ENCODE measurements at regions not wholly inside any gene's neighbourhood (a gene's known extent, or its start where the extent isn't known, plus 50 kb on each side); places are given as distances from the start of the nearest gene placed in this dataset.

DNA sequence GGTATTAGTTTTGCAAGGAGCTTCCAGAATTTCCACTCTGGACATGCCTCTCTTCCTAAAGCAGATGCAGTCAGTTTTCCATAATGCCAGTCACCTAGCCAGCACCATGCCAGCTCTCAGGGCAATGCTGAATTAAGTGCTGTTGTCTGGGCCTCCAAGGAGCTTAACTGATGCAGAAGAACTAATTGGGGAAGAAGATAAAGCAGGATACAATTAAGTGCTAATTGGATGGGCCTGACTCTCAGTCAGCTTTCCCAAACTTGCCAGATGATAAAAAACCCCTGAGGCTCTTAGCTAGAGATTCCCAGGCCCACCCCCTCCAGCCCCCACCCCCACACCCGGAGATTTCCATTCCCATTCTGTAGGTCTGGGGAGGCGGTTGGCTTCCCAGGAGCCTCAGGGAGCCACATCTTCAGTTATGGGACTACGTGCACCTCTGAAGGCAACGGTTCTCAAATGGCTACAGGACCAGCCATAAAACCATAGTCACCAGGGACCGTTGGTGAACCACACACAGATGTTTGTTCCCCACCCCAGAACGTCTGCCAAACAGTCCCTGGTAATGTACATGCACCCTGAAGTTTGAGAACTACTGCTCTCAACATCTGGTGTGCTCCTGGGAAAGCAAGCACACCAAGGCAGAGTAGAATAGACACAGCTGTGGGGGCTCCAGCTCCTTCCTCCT lies 499.1 kb upstream of the CDH5 start:
- H3K36me3 ChIP-seq, result no peaks in the 10 kb centered on the region
- H3K4me1 ChIP-seq, result no peaks in the 10 kb centered on the region
- no peaks in the 10 kb centered on the region for H3K9me3 ChIP-seq
- DNase-seq, result no peak
- H3K4me3 ChIP-seq, result no peak overlapping the region
- no peak overlapping the region for H3K27ac ChIP-seq
- TF ChIP-seq POLR2A (IDR thresholded peaks at IDR 0.05), result no peak
- TF ChIP-seq, protein P1, sequence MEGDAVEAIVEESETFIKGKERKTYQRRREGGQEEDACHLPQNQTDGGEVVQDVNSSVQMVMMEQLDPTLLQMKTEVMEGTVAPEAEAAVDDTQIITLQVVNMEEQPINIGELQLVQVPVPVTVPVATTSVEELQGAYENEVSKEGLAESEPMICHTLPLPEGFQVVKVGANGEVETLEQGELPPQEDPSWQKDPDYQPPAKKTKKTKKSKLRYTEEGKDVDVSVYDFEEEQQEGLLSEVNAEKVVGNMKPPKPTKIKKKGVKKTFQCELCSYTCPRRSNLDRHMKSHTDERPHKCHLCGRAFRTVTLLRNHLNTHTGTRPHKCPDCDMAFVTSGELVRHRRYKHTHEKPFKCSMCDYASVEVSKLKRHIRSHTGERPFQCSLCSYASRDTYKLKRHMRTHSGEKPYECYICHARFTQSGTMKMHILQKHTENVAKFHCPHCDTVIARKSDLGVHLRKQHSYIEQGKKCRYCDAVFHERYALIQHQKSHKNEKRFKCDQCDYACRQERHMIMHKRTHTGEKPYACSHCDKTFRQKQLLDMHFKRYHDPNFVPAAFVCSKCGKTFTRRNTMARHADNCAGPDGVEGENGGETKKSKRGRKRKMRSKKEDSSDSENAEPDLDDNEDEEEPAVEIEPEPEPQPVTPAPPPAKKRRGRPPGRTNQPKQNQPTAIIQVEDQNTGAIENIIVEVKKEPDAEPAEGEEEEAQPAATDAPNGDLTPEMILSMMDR (IDR thresholded peaks at IDR 0.05), result no peak
- H3K27me3 ChIP-seq, result no peaks in the 10 kb centered on the region

DNA sequence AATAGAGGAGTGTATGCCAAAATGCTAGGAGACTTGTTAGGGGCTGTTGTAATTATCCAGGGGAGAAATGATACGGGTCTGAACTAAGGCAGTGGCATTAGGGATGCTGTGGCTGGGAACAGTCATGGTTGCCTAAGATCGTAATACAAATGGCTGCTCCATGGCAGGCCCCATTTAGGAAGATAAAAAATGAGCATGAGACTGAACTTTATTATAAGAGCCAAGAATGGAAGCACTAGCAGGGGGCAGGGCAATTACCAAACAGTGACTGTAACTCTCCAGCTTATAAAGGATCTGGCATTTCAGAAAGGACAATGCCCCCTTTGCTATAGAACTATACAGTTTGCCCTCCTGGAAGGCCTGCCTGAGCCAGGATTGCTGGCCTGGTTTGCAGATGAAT lies 503.3 kb upstream of the CDH5 start:
- no peaks in the 10 kb centered on the region for H3K27me3 ChIP-seq
- no peak overlapping the region for H3K4me3 ChIP-seq
- H3K9me3 ChIP-seq, result no peaks in the 10 kb centered on the region
- TF ChIP-seq POLR2A (IDR thresholded peaks at IDR 0.05), result no peak
- TF ChIP-seq, protein P1 (IDR thresholded peaks at IDR 0.05), result no peak
- H3K4me1 ChIP-seq, result no peaks in the 10 kb centered on the region
- no peak overlapping the region for H3K27ac ChIP-seq
- DNase-seq, result no peak
- H3K36me3 ChIP-seq, result no peaks in the 10 kb centered on the region

DNA sequence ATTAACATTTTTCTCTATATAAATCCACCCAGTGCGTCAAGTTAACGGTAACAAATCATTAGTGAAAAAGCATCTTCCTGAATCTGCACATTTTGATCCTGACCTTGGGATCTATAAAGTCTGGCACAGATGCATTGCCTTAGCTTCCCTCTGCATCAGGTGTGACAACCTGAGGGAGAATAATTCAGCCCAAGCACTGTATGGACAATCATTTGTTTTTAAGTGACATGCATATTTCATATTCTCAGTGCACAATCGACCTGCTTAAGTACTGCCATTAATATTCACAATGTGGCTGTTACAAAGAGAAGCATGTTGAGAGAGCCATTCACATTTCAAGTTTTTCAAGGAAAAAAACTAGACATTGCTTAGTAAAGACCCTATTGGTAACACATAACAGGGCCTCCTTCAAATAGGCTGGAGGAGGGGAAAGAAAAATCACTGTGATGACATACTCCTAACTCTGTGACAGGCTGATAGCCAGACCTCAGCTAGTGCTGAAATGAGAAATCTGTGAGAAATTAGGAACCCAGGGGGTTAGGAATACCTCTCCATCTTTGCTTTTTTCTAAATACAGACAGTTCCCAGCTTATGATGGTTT lies 505.3 kb upstream of the CDH5 start:
- H3K27me3 ChIP-seq, result no peaks in the 10 kb centered on the region
- no peaks in the 10 kb centered on the region for H3K36me3 ChIP-seq
- H3K4me1 ChIP-seq, result no peaks in the 10 kb centered on the region
- TF ChIP-seq, protein P1 (IDR thresholded peaks at IDR 0.05), result no peak
- TF ChIP-seq POLR2A (IDR thresholded peaks at IDR 0.05), result no peak
- H3K4me3 ChIP-seq, result no peak overlapping the region
- no peak for DNase-seq
- no peaks in the 10 kb centered on the region for H3K9me3 ChIP-seq
- H3K27ac ChIP-seq, result no peak overlapping the region

DNA sequence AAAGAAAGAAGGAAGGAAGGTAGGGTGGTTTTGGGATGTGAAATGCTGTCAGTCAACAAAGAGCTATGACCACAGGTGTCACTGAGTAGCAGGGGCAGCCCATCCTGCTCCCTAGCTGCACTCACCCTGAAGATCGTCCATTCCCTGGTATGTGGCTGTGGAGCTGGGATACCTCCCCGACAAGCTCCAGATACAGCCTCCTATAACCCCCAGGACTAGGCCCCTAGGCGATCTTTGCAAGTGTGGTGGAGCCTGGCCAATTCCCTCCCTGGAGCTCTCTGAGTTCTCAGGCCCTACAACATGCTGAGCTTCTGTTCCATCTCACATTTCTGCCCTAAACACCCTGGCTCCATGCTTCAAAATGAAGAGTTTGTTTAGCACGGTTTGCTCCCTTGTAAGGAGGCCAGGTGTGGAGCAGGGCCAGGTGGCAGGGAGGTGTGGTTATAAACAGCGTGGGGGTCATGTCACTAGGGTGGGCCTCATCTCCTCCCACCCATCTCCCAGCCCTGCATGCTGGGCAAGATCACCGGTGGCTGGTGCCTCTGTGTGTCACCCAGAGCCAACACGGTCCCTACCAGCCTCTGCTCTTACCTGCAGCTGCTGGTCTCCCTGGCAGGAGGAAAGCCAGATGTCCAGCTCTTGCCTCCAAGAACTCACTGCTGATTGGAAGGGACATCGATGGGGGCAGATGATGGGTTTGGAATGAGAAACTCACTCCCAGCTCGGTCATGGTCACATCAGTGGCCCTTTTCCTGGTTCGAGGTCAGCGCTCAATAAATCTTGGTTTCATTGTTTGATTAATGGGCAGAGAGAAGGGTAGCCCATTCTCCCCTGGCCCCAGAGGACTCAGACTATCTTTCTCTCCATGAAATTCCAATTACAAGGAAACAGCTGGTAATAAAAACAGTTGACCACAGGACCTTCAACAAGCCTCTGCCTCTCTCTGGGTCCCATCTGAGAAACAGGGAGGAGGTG lies 511.0 kb upstream of the CDH5 start:
- Histone ChIP-seq H3K36me3 (no peaks in the 10 kb centered on the region), H3K27ac (no peak overlapping the region), H3K9me3 (no peaks in the 10 kb centered on the region), H3K27me3 (no peaks in the 10 kb centered on the region), H3K4me1 (no peaks in the 10 kb centered on the region), H3K4me3 (no peak overlapping the region)
- TF ChIP-seq, protein P1 (IDR thresholded peaks at IDR 0.05), result no peak
- no peak for TF ChIP-seq POLR2A (IDR thresholded peaks at IDR 0.05)
- no peak for DNase-seq

DNA sequence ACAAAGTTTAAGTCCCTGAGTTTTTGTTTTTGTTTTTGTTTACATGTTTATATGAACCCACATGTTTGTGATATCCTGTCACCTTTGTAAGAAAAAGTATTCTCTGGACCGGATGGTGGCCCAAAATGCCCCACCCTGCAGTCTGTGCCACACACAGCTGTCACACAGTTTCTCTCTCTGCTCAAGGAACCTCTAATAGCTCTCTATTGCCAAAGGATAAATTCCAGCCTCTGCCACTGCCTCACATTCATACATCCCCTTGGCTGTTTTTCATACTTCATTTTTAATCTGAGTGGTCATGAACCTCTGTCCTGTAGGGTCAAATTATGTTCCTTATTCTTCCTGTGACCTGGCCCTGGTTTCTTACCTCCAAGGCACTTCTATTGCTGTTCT lies 520.3 kb upstream of the CDH5 start:
- no peak for DNase-seq
- Histone ChIP-seq H3K9me3 (no peaks in the 10 kb centered on the region), H3K4me1 (no peaks in the 10 kb centered on the region), H3K36me3 (no peaks in the 10 kb centered on the region), H3K4me3 (no peak overlapping the region), H3K27me3 (no peaks in the 10 kb centered on the region), H3K27ac (no peak overlapping the region)
- TF ChIP-seq, protein P1 (IDR thresholded peaks at IDR 0.05), result no peak
- TF ChIP-seq POLR2A (IDR thresholded peaks at IDR 0.05), result no peak

Data from Peyer's patch (tissue), 4 donors.